NCI-H1930 (cell line): ENCODE measurements at regions not wholly inside any gene's neighbourhood (a gene's known extent, or its start where the extent isn't known, plus 50 kb on each side); places are given as distances from the start of the nearest gene placed in this dataset.
"Not testable (repeated sequence)": the region's sequence is repeated elsewhere in the genome, so short reads cannot be mapped to it uniquely, and the experiment has no call there.

ENCODE experiments used
- DNase-seq, 2 experiments: peaks; one replicate each; lab custom pipeline; 2025; lab: John Stamatoyannopoulos, UW

GRCh38 chr1:192476802-192477298 is 98.7 kb upstream of the RGS1 start:
- DNase-seq = no peak

GRCh38 chr1:192477630-192478029 is 97.9 kb upstream of the RGS1 start:
- no peak for DNase-seq

- no peak for DNase-seq
These were observed 89.7 kb upstream of the RGS1 start for GRCh38 chr1:192485692-192486436.

DNA sequence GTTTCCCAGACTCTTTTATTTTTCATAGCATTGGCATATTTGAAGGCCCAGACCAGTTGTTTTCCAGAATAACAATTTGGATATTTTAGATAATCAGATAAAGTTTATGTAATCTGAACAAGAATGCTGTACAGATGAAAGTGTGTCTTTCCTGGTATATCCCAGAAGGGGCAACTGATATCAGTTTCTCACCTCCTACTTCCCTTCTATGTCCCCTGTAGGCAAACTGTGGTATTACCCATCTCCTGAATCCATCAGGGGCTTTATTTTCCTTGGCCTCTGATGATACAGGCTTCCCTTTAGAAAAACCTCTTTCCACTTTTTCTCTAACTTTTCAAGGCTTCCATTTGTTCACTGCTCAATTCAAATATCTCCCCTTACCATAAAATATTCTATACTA is 87.5 kb upstream of the RGS1 start:
- no peak for DNase-seq

GRCh38 chr1:192489047-192489446 is 86.5 kb upstream of the RGS1 start:
- DNase-seq = no peak

DNA sequence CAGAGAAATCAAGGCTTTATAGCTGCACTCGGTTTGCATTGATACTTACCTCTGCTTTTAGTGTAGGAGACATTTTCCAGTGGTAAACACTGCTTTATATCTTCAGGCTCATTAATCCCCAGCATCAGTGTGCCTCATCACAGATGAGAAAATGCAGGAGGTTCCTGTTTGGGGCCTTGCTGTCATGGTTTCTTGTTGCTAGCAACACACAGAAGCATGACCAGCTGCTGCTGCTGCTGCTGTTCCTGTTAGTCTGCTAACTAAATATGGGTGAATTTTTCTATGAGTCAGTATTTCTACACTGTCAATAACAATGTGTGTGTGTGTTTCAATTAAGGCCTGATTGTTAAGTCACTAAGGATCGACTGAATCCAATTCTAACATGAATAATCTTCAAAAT is 85.8 kb upstream of the RGS1 start:
- DNase-seq = peak in 1 of 2 experiments; percentile 30

DNA sequence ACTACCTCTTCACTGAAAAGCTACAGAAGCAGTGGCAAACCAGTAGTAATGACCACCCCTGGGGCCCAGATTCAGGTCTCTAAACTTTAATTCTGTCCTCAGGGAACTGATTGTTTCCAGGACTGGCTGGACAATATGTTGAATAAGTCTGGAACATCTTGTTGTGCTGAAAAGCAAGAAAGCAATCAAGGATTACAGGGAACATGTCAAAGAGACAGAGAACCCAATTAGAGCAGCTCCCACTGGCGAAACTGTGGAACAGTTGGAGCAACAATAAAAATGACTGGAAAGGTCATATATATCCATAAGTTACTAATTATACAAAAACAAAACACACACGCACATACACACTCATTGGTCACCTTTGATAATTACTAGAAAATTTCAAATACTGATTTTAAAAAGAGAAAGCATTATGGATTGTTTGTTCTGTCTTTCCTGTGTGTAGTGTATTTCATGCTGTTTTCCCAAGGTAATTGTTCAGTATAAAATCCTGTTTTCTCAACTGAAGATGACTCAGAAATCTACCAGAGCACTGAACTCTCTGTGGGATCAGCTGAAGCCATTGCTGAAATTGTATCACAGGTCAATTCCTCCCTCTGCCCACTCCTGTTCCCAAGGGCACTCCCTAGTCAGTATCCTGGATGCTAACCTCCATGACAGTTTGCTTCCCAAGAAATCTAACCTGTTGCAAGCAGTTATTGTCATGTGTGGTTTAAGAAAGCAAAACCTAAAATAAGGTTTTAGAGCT is 83.6 kb upstream of the RGS1 start:
- DNase-seq = no peak

DNA sequence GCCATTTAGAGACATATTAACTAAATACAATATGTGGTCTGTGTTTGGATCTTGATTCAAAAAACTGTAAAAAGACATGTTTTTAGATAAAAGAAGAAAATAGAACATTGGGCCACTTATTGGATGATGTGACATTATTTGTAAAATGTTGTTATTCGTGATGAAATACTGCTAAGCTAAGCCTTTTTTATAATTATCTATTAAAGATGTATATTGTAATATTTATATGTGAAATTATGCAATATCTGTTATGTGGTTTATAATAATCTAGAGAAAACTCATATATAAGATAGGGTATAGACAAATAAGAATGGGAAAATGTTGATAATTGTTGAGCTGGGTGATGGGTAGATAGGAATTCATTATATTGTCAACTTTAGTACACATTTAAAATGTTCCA is 82.0 kb upstream of the RGS1 start:
- no peak for DNase-seq

- no peak for DNase-seq
These were observed 79.1 kb upstream of the RGS1 start for GRCh38 chr1:192496369-192497056.

DNA sequence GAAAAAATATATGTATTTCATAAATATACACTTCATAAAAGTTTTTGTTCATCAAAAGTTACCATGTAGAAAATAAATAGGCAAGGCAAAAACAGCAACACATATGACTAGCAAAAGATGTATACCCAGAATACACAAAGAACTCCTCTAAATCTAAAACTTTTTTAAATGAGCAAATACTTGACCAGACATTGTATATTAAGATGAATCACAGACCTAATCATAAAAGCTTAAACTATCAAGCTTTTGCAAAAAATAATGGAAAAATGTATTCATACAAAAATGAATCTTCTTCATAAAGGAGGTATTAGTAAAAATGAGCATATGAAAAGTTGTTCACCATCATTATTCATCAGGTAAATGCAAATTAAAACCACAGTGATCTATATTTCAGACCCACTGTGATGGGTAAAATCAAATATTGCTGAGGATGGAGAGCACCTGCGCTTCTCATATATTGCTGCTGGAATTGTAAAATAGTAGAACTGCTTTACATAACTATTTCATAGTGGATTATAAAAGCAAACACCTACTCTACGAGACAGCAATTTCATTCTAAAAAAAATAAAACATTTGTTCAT is 78.3 kb upstream of the RGS1 start:
- DNase-seq = no peak

- not testable (repeated sequence) for DNase-seq
These were observed 77.5 kb upstream of the RGS1 start for GRCh38 chr1:192498092-192498491.

- not testable (repeated sequence) for DNase-seq
These were observed 76.5 kb upstream of the RGS1 start for GRCh38 chr1:192499061-192499581.

- DNase-seq = not testable (repeated sequence)
These were observed 75.0 kb upstream of the RGS1 start for GRCh38 chr1:192500541-192500940.

- no peak for DNase-seq
These were observed 68.8 kb upstream of the RGS1 start for GRCh38 chr1:192506741-192507155.

DNA sequence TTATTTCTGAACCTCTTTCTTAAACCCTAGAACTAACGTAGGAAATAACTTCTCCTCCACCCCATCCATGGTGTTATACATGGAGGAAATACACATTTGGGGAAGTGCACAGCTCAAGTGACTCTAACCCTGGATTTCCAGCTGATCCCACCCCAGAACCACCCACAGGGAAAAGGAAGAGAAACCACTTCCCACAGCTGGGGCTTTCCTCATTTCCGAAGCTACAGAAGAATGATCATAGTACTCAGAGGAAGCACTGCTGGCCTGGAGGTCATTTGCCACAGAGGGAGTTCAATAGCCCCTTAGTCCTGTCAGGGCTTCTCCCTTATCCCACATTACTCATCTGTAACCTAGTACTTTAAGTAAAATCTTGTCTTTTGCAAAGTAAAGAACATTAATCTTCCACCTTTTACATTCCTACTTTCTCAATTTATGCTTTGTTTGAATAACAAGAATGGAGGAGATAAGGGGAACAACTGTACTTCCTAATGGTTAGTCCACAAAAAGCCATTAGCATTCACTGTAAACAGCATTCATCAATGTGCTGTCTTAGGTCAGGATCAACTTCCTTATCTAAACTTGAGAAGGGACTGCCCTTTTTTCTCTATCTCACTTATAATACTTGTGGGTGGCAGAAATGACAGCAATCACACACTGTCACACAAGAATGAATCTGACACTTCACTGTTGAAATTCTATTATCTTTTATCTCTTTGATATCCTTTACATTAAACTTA is 63.0 kb upstream of the RGS1 start:
- no peak for DNase-seq

- no peak for DNase-seq
These were observed 62.4 kb upstream of the RGS1 start for GRCh38 chr1:192513196-192513595.

- DNase-seq = no peak
These were observed 61.9 kb upstream of the RGS1 start for GRCh38 chr1:192513697-192514096.

- no peak for DNase-seq
These were observed 58.7 kb upstream of the RGS1 start for GRCh38 chr1:192516776-192517297.

DNA sequence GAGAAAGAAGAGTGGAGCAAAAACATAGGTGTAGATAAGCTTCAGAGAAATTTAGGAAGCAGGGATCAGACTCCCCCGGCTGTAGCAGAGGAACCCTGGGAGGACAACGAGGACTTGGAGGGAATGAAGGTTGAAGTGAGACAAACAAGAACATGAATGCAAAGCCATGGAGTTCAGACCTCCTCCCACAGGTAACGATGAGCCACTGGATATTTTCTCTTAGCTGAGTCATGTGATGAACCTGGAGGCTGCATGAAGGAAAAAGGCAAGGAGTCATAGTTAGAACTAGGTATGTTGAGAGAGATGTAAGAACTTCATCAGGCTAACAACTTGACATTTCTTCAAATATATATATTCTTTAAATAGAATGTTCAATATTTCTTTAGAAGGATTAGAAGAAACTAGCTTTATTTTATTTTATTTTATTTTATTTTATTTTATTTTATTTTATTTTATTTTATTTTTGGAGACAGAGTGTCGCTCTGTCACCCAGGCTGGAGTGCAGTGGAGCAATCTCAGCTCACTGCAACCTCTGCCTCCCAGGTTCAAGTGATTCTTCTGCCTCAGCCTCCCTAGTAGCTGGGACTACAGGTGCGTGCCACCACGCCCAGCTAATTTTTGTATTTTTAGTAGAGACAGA is 57.7 kb upstream of the RGS1 start:
- not testable (repeated sequence) for DNase-seq

DNA sequence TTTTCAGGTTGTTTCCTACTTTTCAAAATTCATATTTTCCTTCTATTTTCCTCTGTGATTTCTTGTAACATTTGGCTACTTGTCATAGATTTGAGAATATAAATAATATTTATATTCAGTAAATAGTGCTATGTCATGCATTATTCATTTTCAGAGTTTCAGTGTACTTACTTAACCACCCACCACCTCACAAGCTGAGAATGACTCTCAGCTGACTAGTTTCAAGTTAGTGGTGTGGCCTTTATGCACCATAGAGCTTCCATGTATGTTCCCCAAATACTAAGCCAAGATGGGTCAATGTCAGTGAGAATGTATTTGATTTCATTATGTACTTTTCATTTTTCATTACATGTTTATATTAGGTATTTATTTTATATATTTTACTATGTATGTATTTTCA is 56.9 kb upstream of the RGS1 start:
- no peak for DNase-seq

- DNase-seq = no peak
These were observed 53.8 kb upstream of the RGS1 start for GRCh38 chr1:192521734-192522133.
